Kidney (tissue), 13 donors: ENCODE measurements at regions not wholly inside any gene's neighbourhood (a gene's known extent, or its start where the extent isn't known, plus 50 kb on each side); places are given as distances from the start of the nearest gene placed in this dataset.

Experiments used
- DNase-seq, 5 donors: peaks; one replicate each; pipeline ENCODE4 v3.0.0-alpha.2; 2013 to 2020
- FAIRE-seq: peaks from 2 replicates; lab custom pipeline; 2012; peaks lifted over from hg19 to GRCh38; lab: Jason Lieb, UNC
- H3K27ac ChIP-seq, 2 donors: one replicate each; pipeline ENCODE4 v1.7.0; 2013; ENCODE audit warnings: low read depth in 2 of 2, low read length in 2 of 2, inconsistent platforms in 1 of 2
- H3K27me3 ChIP-seq: one replicate; pipeline ENCODE4 v1.7.1; 2013; ENCODE audit warnings: low read length, inconsistent platforms; ENCODE audit not compliant: control insufficient read depth, insufficient read depth
- H3K36me3 ChIP-seq, 3 donors: one replicate each; pipeline versions ENCODE4 v1.7.0 to v1.7.1; 2013; ENCODE audit warnings: low read length in 3 of 3, control low read depth in 1 of 3, inconsistent platforms in 1 of 3; ENCODE audit not compliant: insufficient read depth in 3 of 3, control insufficient read depth in 2 of 3
- H3K4me1 ChIP-seq, 3 donors: one replicate each; pipeline versions ENCODE4 v1.7.0 to v1.7.1; 2013; ENCODE audit warnings: low read length in 3 of 3, inconsistent platforms in 1 of 3, low read depth in 1 of 3; ENCODE audit not compliant: control insufficient read depth in 2 of 3, insufficient read depth in 2 of 3
- H3K4me3 ChIP-seq, 3 donors: one replicate each; pipeline versions ENCODE4 v1.7.0 to v1.8.1; 2013; ENCODE audit warnings: low read length in 3 of 3, control low read depth in 1 of 3, inconsistent platforms in 1 of 3
- H3K9ac ChIP-seq, 3 donors: one replicate each; pipeline versions ENCODE4 v1.7.0 to v1.7.1; 2013; ENCODE audit warnings: low read length in 3 of 3, control low read depth in 1 of 3, inconsistent platforms in 1 of 3
- H3K9me3 ChIP-seq, 3 donors: one replicate each; pipeline versions ENCODE4 v1.7.0 to v1.7.1; 2013; ENCODE audit warnings: low read length in 3 of 3, control low read depth in 1 of 3, inconsistent platforms in 1 of 3; ENCODE audit not compliant: control insufficient read depth in 2 of 3, insufficient read depth in 1 of 3
- CTCF ChIP-seq: IDR thresholded peaks from 3 replicates; pipeline ENCODE4 v1.5.1; 2012; ENCODE audit warnings: mild to moderate bottlenecking, moderate library complexity, borderline replicate concordance; ENCODE audit not compliant: insufficient read depth; ENCODE audit errors: extremely low read depth
- intact Hi-C: fragments of 100-400 bp; cut with DNase I; formaldehyde crosslinking; loops from one replicate; pipeline ENCODE4 v1.11.1; 2022
- donor health status: control.
- donor health status: control.
- donor health status: control.
- donor health status: control.
- donor health status: control.
- donor health status: DM: yes; HTN: yes; CAD: no.
- donor health status: Normal renal cell carcinoma (clear cell type).

DNA sequence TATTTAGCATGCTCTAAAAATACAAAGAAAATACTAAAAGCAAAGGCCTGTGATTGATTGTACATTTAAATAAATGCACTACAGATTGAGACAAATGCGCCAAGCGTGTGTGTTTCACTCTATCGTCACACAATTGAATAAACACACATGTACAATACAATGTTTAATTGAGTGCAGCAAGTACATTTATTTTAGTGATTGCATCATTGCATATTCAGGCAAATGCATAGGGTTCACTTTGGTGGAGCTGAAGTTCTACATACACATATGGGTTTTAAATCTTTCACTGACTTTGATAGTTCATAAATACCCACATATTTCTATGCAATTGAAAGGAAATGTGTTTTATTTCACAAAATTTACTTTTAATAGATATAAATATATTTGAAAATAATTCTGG lies 750.6 kb upstream of the MMS22L start:
- H3K27me3 ChIP-seq = no peaks in the 10 kb centered on the region
- TF ChIP-seq CTCF = no peak

DNA sequence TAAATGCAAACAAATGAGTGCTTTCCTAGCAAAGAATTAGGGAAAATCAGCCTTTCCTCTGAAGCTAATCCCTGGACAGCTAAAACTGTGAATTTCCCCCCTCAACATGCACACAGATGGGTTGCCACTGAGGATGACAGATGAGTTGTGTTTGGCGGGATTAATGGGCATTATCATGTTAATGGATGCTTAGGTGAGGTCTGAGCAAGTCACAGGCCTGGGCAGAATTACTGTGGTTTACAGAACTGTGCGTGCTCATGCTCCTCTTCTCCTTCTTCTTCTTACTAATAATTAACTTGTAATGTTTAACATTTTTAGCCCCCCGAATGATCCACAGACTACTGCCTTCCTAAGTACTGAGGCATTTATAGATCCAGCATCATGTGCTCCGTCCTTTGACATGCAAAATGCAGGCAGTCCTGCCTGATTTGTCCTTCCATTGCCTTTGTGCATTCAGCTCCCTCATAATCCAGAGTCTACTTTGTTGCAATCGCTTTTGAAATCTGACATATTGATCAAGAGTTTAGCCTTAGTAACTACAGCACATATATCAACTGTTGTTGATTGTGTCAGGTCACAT lies 753.4 kb upstream of the MMS22L start:
- Histone ChIP-seq H3K4me3 (no peak overlapping the region), H3K36me3 (no peaks in the 10 kb centered on the region), H3K9ac (no peak overlapping the region), H3K27ac (no peak overlapping the region), H3K4me1 (no peaks in the 10 kb centered on the region), H3K9me3 (no peaks in the 10 kb centered on the region), H3K27me3 (no peaks in the 10 kb centered on the region)
- TF ChIP-seq CTCF = no peak
- intact Hi-C loops = no loop called here
- no peak for FAIRE-seq
- no peak for DNase-seq

More for the DNA sequence above, 750.6 kb upstream of the MMS22L start:
- Histone ChIP-seq H3K9ac (no peak overlapping the region), H3K36me3 (no peaks in the 10 kb centered on the region), H3K4me3 (no peak overlapping the region), H3K27ac (no peak overlapping the region), H3K4me1 (no peaks in the 10 kb centered on the region), H3K9me3 (no peaks in the 10 kb centered on the region)
- FAIRE-seq (no peak), DNase-seq (no peak)
- intact Hi-C loops = no loop called here

- intact Hi-C loops = no loop called here
- H3K4me3 ChIP-seq = no peak overlapping the region
- DNase-seq (no peak), FAIRE-seq (no peak)
- H3K4me1 ChIP-seq = no peaks in the 10 kb centered on the region
- H3K9me3 ChIP-seq = no peaks in the 10 kb centered on the region
- no peaks in the 10 kb centered on the region for H3K36me3 ChIP-seq
- no peak overlapping the region for H3K27ac ChIP-seq
- no peaks in the 10 kb centered on the region for H3K27me3 ChIP-seq
- no peak overlapping the region for H3K9ac ChIP-seq
- no peak for TF ChIP-seq CTCF
Observed at GRCh38 chr6:98037571-98037970, 754.6 kb upstream of the MMS22L start.

DNA sequence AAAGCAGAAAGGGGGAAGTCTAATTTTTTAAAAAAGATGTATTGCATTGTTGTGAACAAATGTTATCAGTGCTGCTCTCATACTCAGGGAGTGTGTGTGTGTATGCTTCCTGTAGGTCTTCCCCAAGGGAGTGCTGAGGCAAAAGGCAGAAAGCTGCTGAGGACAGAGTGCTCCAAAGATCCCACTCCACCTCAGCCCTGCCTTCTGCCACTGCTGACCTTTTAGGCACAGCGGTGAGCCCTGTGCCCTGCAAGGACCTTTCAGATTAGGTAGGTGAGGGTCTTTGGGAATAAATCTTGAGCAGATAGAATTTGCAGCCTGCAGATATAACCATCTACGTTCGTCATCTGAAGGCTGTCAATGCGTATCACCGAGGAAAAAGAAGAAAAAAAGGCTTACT lies 756.4 kb upstream of the MMS22L start:
- H3K27me3 ChIP-seq = no peaks in the 10 kb centered on the region
- no peaks in the 10 kb centered on the region for H3K36me3 ChIP-seq
- intact Hi-C loops = no loop called here
- FAIRE-seq (no peak), DNase-seq (no peak)
- no peak overlapping the region for H3K27ac ChIP-seq
- no peak overlapping the region for H3K9ac ChIP-seq
- H3K4me1 ChIP-seq = no peaks in the 10 kb centered on the region
- TF ChIP-seq CTCF = no peak
- H3K9me3 ChIP-seq = no peaks in the 10 kb centered on the region
- H3K4me3 ChIP-seq = no peak overlapping the region
